HG03469 (cell line): ENCODE measurements at regions not wholly inside any gene's neighbourhood (a gene's known extent, or its start where the extent isn't known, plus 50 kb on each side); places are given as distances from the start of the nearest gene placed in this dataset.
"Not testable (repeated sequence)": the region's sequence is repeated elsewhere in the genome, so short reads cannot be mapped to it uniquely, and the experiment has no call there.

ENCODE experiments used
- ATAC-seq: cut with Tn5 transposase; IDR thresholded peaks from one replicate; pipeline ENCODE4 v1.9.1; 2021; ENCODE audit warnings: mild to moderate bottlenecking, moderate library complexity, moderate number of reproducible peaks; ENCODE audit not compliant: unreplicated experiment

DNA sequence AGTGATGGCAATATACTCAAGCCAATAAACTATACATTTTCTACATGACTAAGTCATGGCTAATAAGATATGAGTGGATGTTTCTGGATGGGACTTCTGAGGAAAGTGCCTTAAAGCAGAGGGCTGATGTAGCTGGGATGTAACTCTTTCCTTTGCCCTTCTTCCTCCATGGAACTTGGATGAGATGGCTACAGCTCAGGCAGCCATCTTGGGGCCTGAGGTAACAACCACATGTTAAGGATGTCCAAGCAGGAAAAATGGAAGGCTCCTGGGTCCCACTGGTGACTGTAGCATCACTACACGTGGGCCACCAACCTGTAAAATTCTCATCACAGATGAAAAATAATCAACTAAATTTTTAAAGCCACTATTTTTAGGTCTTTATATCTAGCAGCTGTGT is 54.4 kb upstream of the GRIP1 start:
- ATAC-seq = no peak

DNA sequence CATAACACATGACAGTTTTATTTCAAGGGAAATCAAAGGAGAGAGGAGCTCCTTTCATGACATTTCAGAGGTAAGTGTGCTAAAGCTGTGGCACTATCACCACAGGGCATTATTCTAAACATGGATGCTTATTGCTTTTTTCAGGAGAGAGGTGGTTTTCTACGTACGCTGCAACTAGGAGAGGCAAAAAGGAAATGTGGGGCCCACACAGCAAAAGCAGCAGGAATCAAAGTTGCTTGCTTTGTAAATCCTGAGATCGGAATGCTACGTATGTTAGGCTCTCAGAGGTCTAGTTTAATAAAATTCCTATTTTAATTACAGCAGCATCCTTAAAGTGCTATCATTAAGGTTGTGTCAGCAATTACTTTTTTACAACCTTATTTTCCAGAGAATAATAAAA is 55.0 kb upstream of the GRIP1 start:
- ATAC-seq = no peak

DNA sequence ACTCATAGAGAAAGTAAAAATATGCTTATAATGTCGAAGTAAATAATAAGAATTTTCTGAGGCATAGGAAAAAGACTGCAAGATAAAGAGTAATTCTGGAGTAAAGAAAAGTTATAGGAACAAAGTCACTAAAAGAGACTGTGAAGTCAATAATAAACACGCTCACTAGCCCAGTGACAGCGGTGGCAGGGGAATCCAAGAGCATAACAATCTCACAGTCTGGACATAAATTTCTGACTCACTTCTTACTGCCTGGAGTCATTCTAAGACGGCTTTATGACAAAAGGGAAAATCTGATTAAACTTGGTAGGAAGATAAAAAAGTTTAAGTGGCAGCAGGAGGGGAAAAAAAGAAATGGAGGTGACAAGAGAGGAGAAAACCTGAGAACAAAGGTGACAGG is 56.4 kb upstream of the GRIP1 start:
- no peak for ATAC-seq

DNA sequence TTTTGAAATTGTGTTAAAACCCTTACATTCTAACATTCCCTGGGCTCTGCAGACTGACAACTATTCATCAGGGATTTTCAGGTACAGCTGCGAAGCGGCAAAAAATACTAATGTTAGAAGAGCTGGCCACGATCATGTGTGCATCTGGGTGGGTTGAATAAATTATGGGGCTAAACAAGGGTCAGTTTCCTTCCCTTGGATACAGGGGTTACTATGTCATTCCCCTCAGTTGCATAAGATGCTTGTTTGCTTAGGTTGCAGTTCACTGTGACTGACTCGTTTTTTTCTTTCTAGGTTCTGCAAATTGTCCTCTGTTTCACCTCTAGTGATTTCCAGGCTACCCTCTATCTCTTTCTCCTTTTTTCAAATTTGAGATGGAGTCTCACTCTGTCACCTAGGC is 58.1 kb upstream of the GRIP1 start:
- ATAC-seq = no peak

DNA sequence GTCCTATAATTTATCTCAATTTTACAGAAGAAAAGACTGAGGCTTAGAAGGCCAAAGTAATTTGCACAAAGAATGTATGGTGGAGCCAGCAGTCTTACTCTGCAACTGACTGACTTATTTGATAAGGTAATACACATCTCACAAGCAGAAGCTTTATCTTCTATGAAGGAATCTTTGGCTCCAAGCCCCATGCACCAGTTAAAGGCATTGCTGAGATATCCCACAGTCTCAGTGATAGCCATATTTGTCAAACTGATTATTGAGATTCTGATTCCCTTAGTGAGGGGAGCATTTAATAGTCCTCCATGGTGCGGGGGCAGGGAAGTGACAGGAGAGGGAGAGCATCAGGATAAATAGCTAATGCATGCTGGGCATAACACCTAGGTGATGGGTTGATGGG is 60.4 kb upstream of the GRIP1 start:
- no peak for ATAC-seq

DNA sequence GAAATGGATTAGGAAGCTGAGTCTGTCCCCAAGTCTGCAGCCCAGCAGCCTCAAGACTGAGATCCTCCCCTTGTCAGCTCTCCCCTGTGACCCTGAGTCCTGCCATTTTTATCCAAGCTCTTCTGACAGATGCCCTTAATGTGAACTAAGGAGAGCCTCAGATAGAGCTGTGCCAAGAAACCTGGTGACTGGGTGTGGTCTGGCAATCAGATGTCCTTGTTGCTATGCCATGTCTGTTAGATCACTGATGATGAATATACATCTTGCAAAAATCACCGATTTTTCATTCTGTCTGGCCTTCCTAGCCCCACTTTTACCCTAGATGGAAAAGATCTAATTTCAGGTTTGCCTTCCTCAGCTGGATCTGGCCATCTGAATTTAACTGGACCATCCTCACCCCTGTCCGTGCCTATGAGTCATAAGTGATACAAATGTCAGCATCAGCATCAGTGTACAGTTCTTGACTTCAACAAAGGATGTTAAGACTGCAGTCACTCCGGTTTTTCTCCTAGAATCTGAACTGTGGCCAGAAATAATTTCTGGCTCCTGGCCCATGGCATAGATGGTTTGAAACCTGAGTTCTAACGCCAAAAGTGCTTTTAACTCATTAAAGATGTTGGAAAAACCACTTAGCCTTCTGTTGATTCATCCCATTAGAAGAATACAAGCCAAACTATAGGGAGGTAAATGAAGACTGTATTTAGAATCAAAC is 61.2 kb upstream of the GRIP1 start:
- ATAC-seq = no peak

DNA sequence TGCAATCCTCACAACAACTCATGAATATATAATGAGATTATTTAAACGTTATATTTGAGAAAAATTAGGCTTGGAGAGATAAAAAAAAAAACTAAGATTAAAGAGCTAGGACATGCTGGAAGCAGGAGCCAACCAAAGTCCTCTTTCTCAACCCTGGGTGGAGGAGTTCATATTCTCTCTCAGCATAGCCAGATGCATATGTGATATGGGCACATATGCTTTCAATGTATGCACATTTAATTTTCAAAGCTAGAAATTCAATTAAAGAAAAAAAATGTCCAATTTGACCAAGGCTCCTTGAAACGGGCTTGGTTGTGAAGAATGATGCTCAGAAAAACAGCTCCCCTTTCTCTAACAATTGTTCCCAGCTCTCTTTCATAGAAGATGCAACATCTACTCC is 61.9 kb upstream of the GRIP1 start:
- no peak for ATAC-seq

DNA sequence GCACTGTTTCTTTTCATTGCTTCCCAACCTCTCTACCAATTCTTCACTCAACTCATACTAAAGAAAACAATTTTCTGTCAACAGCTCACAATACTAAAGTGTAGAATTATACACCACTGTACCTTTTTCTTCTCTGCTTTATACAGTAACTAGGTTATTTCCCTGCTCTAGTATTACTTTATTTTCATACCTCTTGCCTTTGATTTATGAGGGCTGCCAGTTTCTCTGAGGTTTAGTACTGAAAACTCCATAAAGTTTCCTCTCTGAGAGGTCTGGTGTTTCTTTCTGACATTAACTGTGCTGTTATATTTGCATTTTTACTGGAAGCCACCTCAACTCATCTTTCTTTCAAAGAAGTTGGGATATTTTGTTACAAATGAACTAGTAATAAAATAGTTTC is 63.0 kb upstream of the GRIP1 start:
- no peak for ATAC-seq

DNA sequence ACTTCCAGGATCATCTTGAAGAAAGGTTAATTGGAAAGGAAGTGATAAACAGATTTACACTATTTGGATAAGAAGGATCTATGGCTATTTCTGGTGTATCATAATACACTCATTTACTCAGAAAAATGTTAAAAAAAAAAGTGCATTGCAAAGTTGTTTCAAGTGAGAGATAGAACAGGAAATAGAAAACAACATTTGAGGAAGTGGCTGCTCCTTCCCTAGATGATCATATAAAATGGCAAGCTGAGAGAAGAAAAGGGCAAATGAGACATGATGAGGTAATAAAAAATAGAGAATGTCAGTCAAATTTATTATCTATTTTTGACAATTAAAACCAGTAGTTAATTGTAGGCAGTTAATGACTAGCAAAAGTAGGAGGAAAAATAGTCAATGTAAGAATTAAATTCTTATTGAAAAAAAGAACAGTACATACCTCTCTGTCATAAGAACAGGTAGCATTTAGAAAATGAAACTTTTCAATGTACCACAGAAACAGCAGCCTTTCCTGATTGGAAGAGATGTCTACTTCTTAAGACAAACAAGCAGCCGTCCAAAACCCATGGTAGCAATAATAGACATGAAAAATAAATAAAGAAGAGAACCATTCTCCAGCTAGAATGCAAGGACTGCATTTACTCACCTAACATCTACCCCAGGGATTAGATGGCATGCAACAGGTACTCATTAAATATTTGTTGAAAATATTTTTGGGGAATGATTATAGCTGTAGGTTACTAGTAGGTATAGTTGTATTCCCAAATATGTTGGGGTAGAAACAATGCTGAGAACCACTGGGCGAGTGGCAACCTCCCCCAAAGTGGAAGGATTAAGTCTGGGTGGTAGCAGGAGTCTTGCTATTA is 63.9 kb upstream of the GRIP1 start:
- ATAC-seq = no peak

DNA sequence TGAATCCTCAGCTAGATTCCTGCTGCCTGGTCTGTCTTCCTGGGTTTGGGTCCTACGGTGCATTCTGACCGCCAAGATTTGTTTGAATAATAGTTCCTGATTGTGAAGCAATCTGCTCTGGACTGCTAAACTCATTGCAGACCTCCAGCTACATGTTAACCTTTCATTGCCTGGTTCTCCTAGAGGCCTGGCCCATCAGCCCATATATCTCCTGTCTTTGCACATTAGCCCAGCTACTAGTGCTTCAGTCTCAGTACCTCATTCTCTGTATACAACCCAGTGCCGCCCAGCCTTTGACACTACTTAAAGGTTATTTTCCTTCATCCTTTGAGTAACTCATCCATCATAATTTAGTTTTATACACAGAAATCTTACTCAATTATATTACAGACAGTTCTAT is 65.6 kb upstream of the GRIP1 start:
- ATAC-seq = no peak

DNA sequence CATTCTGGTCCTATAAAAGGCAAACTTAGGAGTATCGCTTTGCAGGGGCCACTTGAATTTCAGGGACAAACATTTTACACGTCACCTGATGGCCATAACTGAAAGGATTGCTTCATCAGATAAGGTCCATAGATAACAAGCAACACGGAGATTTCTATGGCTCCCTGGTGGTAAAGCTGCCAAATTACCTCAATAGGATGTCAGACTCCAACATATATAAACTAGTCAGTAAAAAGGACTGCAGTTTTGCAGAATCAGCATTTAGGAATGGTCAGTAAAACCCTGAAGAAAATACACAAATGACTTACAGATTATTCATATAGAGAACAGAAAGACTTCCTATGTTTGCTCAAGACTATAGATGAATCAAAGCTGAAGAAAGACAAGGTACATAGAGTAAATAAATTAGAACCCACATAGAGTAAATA is 66.1 kb upstream of the GRIP1 start:
- no peak for ATAC-seq

DNA sequence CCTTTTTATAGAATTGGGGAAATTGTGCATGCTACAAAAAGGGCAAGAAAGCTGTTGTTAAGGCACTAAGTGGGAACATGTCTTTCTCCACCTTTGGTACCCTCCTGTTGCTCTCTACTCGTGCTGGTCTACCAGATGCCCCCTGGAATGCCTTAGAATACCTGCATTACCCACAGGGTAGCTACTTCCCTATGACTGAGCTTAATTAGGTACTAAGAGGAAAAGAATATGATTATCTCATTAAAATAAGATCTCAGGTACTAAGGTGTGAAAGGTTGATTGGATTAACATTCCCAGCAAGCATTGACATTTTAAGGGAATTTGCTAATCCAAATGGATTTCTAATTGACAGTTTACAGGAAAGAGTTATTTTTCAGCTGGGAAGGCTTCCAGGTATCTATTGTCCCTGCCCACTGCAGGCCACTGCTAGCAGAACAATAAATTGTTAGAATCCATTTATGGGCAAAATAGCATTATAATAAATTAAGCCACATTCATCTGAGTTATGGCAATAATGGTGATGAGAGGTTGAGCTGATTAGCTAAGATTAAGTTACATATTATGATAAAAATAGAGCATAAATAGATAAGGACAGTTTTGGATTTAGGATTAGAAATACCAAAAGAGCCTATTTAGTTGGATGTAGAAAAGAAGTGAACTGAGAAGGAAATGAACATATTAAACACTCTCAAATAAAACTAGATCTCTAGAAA is 67.8 kb upstream of the GRIP1 start:
- ATAC-seq = no peak

DNA sequence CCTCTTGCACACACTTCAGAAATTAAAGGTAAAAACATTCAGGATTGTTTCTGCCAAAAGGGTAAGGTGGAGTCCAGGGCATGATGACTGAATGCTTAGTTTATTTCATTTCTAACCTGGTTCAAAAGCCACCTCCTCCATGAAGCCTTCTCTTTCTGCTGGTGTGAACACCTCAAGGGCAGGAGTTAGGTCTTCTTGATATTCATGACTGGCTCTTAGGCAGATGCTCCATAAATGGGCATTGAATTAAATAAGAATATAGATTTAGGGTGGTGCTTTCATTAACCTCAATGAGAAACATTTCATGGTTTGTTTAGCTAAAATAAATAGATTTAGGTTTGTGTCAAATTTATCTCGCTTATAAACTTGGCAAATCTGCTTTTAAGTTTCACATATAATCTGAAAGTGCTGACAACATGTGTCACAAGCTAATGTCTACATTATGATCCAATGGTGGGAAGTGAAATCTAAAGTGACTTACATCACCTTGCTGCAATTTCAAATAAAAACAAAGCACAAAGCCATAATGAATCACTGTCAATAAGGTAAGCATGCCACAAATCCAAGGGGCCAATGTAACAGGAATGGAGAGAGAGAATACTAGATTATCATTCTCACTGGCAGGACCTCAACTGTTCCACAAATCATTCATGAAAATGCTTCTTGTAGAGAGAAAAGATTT is 72.7 kb upstream of the GRIP1 start:
- ATAC-seq = no peak

DNA sequence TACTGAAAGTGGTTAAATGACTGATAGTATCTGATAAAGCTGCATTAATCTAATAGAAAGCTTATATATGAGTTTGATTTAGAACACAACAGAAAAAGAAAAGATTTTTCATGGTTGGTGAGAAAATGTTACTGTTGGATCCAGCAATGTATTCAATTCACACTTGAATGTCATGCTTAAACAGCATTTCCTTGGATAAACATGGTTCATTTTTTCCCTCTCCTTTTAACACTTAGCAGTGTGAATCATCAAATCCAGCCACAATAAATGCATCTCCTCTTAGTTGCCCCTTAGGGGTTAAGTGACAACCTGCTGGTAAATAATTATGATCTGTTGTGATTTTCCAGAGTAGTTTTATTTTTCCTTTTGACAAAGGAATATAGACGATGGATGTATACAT is 74.9 kb upstream of the GRIP1 start:
- ATAC-seq = no peak

DNA sequence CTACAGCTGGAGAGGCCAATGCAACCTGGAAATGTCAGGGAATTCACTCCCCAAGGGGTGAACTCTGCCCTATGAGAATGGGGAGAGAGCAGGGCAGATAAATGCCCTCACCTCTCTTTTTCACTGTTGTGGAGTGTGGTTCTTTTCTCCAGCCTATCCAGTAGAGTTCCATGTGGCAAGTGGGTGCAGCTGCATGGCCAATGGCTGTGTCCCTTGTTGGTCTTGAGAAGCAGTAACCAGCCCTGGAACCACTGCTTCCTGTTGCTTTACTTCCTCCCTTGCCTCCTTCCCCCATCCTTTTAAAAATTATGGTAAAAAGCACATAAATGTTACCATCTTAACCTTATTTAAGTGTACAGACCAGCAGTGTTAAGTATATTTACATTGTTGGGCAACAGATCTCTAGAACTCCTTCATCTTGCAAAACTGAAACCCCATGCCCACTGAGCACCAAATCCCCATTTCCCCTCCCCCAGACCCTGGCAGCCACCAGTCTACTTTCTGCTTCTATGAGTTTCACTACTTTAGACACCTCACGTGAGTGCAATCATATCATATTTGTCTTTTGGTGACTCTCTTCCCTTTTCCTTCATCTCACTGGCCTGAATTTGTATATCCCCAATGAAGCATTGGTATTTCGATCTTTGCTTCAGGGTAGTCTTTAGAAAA is 77.0 kb upstream of the GRIP1 start:
- no peak for ATAC-seq

DNA sequence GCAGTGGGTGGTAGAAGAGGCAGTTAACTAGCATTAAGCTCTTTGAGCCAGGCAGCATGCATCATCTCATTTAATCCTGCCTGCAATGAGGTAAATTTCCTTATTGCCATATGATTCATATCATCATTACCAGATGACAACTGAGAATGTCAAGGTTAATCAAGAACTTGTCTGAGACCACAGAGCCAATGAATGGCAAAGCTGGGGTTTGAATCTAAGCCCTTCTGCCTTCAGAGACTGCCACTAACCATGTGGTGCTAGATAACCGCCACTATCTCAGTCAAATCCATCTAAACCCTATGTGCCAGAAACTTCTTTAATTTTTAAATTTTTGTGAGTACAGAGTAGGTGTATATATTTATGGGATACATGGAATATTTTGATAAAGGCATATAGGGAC is 77.8 kb upstream of the GRIP1 start:
- ATAC-seq = no peak

DNA sequence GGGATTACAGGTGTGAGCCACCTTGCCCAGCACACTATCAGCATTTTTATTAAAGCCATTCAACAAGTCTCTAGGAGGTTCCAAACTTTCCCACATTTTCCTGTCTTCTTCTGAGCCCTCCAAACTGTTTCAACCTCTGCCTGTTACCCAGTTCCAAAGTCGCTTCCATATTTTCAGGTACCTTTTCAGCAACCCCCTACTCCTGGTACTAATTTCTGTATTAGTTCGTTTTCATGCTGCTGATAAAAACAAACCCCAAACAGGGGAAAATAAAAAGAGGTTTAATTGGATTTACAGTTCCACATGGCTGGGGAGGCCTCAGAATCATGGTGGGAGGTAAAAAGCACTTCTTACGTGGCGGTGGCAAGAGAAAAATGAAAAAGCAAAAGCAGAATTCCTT is 81.2 kb upstream of the GRIP1 start:
- not testable (repeated sequence) for ATAC-seq

DNA sequence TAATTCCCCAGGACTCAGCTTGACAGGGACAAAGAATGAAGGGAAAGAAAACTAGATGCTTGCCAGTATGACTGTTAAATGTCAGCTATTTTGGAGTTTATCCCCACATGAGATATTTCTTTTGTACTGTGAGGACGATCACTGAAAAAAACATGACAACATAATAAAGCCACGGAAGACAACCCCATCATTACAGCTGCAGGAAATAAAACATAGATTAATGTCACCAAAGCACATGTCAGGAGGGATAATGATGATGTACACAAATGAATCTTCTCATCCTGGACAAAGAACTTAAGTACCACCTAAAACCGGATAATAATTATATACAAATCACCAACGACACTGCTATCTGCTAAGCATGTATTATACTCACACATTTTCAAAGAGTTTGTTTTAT is 84.6 kb upstream of the GRIP1 start:
- ATAC-seq = no peak

DNA sequence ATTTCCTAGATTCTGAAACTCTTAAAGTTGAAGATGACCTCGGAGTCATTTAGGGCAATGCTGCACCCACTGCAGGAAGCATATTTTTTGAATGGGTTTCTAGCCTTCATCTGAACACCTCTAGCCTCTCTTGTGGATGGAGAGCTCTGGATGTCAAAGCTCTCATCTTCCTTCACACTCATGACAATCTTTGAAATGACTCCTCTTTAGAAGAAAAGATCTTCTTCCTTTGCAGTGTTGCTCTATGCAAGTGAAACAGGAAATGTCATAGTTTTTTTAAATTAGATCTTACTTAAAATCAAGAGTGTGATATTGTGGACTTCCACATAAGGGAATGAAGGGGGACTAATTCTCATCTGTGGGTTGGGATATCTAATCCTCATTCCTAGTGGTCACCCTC is 86.3 kb upstream of the GRIP1 start:
- ATAC-seq = no peak

DNA sequence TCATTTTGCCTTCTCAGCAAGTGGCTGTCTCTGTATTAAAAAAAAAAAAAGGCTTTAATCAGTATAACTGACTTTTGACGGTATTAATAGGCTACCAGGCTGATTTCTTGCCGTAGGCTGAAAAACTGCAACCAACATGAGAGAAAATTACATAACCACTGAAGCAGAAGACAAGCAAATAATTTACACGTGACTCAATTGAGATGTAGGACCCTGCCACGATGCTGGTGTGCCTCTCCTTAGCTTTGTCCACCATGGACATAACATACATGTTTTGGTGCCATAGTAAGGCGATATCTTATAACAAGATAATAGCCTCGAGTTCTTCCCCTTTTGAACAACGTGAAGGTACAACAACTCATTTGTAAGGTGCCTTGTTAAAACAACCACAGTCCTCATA is 88.7 kb upstream of the GRIP1 start:
- ATAC-seq = no peak

DNA sequence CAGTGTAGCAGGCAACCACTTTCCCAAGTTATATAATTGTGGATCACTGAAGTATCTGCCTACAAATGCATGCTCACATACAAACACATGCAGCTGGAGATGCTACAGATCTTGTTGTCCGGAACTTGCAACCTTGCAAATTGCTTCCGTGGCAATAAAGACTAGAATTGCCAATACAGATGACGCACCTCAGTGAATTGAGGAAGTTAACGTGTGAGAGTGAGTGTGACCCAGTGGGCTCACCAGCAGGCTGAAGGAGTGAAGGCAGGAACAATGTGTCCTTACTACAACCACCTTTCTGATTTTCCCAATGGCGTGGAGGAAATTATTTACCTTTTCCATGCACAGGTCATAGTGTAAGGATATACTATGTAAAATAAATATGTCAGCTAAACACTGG is 89.4 kb upstream of the GRIP1 start:
- no peak for ATAC-seq
